ENCODE measurements at regions not wholly inside any gene's neighbourhood (a gene's known extent, or its start where the extent isn't known, plus 50 kb on each side); places are given as distances from the start of the nearest gene placed in this dataset.

DNA sequence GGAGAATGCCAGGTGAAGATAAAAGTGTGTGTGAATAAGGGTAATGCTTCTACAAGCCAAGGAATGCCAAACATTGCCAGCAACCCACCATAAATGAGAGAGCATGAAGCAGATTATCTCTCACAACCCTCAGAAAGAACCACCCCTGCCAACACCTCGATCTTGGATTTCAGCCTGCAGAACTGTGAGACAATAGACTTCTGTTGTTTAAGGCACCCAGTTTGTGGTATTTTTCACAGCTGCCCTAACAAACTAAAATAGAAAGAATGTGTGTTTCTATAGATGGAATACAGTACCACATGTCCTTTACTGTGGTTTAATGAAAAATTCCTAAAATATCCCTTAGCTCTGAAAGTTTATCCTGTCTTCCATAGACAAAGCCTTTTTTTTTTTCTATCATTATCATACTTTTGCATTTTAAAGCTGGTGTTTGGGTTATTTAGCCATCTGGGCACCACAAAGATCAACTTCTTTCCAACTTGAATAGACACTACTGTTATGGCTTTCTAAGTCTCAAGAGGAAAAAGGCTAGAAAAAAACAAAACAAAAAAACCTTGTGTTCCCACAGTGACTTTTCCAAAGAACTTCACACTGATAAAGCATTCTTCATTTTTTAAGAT, 505.6 kb downstream of the KCTD12 start:
- no peak for DNase-seq (ENCODE audit: low read depth)
- no peak overlapping the region for H3K4me3 ChIP-seq (ENCODE audit: low read depth, low read length)
- TF ChIP-seq, protein P1, sequence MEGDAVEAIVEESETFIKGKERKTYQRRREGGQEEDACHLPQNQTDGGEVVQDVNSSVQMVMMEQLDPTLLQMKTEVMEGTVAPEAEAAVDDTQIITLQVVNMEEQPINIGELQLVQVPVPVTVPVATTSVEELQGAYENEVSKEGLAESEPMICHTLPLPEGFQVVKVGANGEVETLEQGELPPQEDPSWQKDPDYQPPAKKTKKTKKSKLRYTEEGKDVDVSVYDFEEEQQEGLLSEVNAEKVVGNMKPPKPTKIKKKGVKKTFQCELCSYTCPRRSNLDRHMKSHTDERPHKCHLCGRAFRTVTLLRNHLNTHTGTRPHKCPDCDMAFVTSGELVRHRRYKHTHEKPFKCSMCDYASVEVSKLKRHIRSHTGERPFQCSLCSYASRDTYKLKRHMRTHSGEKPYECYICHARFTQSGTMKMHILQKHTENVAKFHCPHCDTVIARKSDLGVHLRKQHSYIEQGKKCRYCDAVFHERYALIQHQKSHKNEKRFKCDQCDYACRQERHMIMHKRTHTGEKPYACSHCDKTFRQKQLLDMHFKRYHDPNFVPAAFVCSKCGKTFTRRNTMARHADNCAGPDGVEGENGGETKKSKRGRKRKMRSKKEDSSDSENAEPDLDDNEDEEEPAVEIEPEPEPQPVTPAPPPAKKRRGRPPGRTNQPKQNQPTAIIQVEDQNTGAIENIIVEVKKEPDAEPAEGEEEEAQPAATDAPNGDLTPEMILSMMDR (IDR thresholded peaks at IDR 0.05; ENCODE audit: low read depth, low read length, missing control alignments): no peak

GRCh38 chr13:76379341-76380105, 506.7 kb downstream of the KCTD12 start:
- DNase-seq (ENCODE audit: low read depth): no peak
- H3K4me3 ChIP-seq (ENCODE audit: low read depth, low read length): no peak overlapping the region
- TF ChIP-seq, protein P1 (IDR thresholded peaks at IDR 0.05; ENCODE audit: low read depth, low read length, missing control alignments): no peak

GRCh38 chr13:76378767-76379166, 507.4 kb downstream of the KCTD12 start:
- no peak overlapping the region for H3K4me3 ChIP-seq (ENCODE audit: low read depth, low read length)
- no peak for DNase-seq (ENCODE audit: low read depth)
- TF ChIP-seq, protein P1 (IDR thresholded peaks at IDR 0.05; ENCODE audit: low read depth, low read length, missing control alignments): no peak

- TF ChIP-seq, protein P1 (IDR thresholded peaks at IDR 0.05; ENCODE audit: low read depth, low read length, missing control alignments): no peak
- no peak for DNase-seq (ENCODE audit: low read depth)
- H3K4me3 ChIP-seq (ENCODE audit: low read depth, low read length): no peak overlapping the region
Observed at GRCh38 chr13:76363682-76364289, 522.4 kb downstream of the KCTD12 start.

GRCh38 chr13:76361868-76362267, 524.3 kb downstream of the KCTD12 start:
- no peak for DNase-seq (ENCODE audit: low read depth)
- no peak overlapping the region for H3K4me3 ChIP-seq (ENCODE audit: low read depth, low read length)
- TF ChIP-seq, protein P1 (IDR thresholded peaks at IDR 0.05; ENCODE audit: low read depth, low read length, missing control alignments): no peak

DNA sequence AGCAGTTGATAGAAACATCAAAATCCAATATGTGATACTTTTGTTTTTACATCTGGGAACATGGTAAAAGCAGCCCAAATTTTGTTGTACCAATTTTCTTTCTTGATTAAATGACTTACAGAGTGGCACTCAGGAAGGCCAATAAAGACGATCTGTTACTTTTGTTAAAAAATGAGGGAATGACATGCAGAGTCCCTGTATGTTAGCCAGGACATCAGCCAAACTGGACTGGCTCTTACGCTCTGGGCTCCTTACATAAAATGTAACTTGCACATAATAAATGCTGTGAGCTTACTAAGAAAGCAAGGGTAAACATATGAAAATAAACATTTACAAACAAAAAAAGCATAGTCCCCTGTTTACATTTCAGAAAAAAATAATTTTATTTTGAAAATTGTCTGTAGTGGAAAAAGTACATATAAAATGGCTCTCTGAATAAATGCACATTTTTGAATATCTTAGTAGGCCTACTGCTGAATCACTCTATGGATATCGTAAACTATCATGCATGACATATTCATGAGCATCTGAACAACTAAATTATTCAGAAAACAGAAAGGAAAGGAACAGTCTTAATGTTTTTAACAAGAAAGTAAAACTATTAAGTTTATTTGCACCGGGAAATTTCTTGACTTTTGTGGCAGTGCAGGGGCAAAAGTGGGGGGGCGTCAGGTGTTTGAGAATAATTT, 534.5 kb downstream of the KCTD12 start:
- DNase-seq (ENCODE audit: low read depth): no peak
- H3K4me3 ChIP-seq (ENCODE audit: low read depth, low read length): no peak overlapping the region
- TF ChIP-seq, protein P1 (IDR thresholded peaks at IDR 0.05; ENCODE audit: low read depth, low read length, missing control alignments): no peak
